Endodermal cell (in vitro differentiated cells): ENCODE measurements at regions not wholly inside any gene's neighbourhood (a gene's known extent, or its start where the extent isn't known, plus 50 kb on each side); places are given as distances from the start of the nearest gene placed in this dataset.
"Not testable (repeated sequence)": the region's sequence is repeated elsewhere in the genome, so short reads cannot be mapped to it uniquely, and the experiment has no call there.

Experiments used
- DNase-seq: peaks from one replicate; pipeline ENCODE4 v3.0.0-alpha.2; 2017
- H3K27ac ChIP-seq: 2 replicates; pipeline ENCODE4 v1.5.1; 2013; ENCODE audit warnings: mild to moderate bottlenecking, low read depth, low read length, moderate library complexity
- H3K27me3 ChIP-seq: 2 replicates; pipeline ENCODE4 v1.6.1; 2013; ENCODE audit warnings: mild to moderate bottlenecking, low read length, moderate library complexity; ENCODE audit not compliant: insufficient read depth, control insufficient read depth, poor library complexity, severe bottlenecking
- H3K36me3 ChIP-seq: 2 replicates; pipeline ENCODE4 v1.7.0; 2013; ENCODE audit warnings: mild to moderate bottlenecking, low read length, moderate library complexity; ENCODE audit not compliant: control insufficient read depth, insufficient read depth
- H3K4me1 ChIP-seq: one replicate; pipeline ENCODE4 v1.7.0; 2013; ENCODE audit warnings: low read length; ENCODE audit not compliant: control insufficient read depth, insufficient read depth
- H3K4me3 ChIP-seq: 2 replicates; pipeline ENCODE4 v1.5.1; 2013; ENCODE audit warnings: mild to moderate bottlenecking, low read length, moderate library complexity
- H3K9ac ChIP-seq: 2 replicates; pipeline ENCODE4 v1.6.1; 2013; ENCODE audit warnings: mild to moderate bottlenecking, low read length, moderate library complexity; ENCODE audit not compliant: poor library complexity, severe bottlenecking; ENCODE audit errors: extremely low read depth
- H3K9me3 ChIP-seq: 2 replicates; pipeline ENCODE4 v1.6.1; 2013; ENCODE audit warnings: mild to moderate bottlenecking, low read length, moderate library complexity; ENCODE audit not compliant: control insufficient read depth
- H3K27ac Mint-ChIP-seq: 2 replicates; pipeline ENCODE4 v1.8.0; 2020; ENCODE audit warnings: mixed read lengths
- H3K27me3 Mint-ChIP-seq: 2 replicates; pipeline ENCODE4 v1.8.0; 2021; ENCODE audit warnings: mild to moderate bottlenecking, mixed read lengths; ENCODE audit not compliant: insufficient read depth
- H3K36me3 Mint-ChIP-seq: 2 replicates; pipeline ENCODE4 v1.8.0; 2020; ENCODE audit warnings: low read depth, mixed read lengths
- H3K4me1 Mint-ChIP-seq: 2 replicates; pipeline ENCODE4 v1.8.0; 2020; ENCODE audit warnings: mixed read lengths
- H3K4me3 Mint-ChIP-seq: 2 replicates; pipeline ENCODE4 v1.8.0; 2020; ENCODE audit warnings: mild to moderate bottlenecking, moderate library complexity, mixed read lengths
- H3K9me3 Mint-ChIP-seq: 2 replicates; pipeline ENCODE4 v1.8.0; 2020; ENCODE audit warnings: mild to moderate bottlenecking, mixed read lengths
- WGBS, 2 experiments: methylation state at CpG; one replicate each; pipeline versions ENCODE4 v1.1.5 to v1.1.7; 2013; ENCODE audit warnings: missing lambda C conversion rate in 2 of 2, mixed read lengths in 1 of 2; ENCODE audit not compliant: insufficient coverage in 1 of 2, insufficient read length in 1 of 2; 5-methylcytosine and 5-hydroxymethylcytosine counted together
- TF ChIP-seq, protein P1 (sequence below): fragments of 200-600 bp; sonication (generic); conservative IDR thresholded peaks from 2 replicates; pipeline ENCODE4 v1.5.0; 2021; ENCODE audit warnings: antibody characterized with exemption, mild to moderate bottlenecking

DNA sequence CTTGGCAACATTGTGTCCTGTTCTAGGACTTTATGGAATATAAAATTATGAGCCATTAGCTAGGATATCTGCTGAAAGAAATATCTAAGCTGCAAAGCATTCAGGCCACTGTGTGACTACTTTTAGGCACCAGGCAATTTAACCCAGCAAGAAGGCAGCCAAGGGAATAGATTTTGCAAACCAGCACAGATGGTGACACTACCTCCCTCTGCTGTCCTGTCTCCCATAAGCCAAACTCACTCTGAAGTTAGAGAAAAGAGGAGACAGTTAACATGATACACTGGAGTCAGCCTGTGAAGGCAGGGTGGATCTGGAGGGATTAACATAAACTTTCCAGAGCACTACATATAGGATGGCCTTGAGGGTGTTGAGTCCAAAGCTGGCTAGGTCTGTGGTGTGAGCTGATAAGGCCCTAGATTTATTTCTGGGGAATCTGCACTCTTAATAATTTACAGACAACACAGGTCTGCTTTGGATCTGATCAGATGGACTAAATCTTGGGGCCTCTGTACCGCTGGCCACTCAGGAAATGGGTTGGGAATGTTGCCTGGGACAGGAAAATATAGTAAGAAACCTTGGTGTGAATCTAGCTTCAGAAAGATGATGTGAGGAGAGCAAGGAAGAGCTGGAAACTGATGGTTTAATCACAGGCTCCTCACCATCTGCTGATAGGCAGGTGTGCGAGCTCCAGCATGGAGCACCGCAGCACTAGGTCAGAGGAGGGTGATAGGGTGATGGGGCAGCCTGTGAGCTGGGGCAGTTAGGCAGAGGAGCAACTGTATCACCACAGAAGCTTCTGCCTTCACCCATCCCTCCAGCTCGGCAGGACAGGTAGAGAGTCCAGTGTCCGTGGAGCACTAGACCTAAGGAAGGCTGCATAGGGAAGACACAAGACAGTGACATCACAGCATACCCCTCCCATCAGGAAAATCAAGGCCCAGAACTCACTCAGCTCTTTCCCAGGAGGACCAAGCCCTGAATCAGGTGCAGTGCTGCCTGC, 229.9 kb upstream of the PRSS1 start:
- WGBS, 2 experiments: 83 to 100% methylated on average over 2 to 5 of the region's 5 CpGs
- no peaks in the 10 kb centered on the region for H3K27me3 ChIP-seq
- H3K4me3 ChIP-seq: no peak overlapping the region
- H3K9me3 ChIP-seq: no peaks in the 10 kb centered on the region
- Mint-ChIP-seq H3K27me3 (peaks cover 4% of the 10 kb centered on the region), H3K36me3 (no peaks in the 10 kb centered on the region), H3K27ac (no peak overlapping the region), H3K4me1 (peaks cover 1% of the 10 kb centered on the region), H3K4me3 (no peak overlapping the region), H3K9me3 (no peaks in the 10 kb centered on the region)
- no peak for DNase-seq
- H3K4me1 ChIP-seq: no peaks in the 10 kb centered on the region
- no peak overlapping the region for H3K9ac ChIP-seq
- H3K36me3 ChIP-seq: no peaks in the 10 kb centered on the region
- TF ChIP-seq, protein P1, sequence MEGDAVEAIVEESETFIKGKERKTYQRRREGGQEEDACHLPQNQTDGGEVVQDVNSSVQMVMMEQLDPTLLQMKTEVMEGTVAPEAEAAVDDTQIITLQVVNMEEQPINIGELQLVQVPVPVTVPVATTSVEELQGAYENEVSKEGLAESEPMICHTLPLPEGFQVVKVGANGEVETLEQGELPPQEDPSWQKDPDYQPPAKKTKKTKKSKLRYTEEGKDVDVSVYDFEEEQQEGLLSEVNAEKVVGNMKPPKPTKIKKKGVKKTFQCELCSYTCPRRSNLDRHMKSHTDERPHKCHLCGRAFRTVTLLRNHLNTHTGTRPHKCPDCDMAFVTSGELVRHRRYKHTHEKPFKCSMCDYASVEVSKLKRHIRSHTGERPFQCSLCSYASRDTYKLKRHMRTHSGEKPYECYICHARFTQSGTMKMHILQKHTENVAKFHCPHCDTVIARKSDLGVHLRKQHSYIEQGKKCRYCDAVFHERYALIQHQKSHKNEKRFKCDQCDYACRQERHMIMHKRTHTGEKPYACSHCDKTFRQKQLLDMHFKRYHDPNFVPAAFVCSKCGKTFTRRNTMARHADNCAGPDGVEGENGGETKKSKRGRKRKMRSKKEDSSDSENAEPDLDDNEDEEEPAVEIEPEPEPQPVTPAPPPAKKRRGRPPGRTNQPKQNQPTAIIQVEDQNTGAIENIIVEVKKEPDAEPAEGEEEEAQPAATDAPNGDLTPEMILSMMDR: peak; percentile 57
- H3K27ac ChIP-seq: no peak overlapping the region

DNA sequence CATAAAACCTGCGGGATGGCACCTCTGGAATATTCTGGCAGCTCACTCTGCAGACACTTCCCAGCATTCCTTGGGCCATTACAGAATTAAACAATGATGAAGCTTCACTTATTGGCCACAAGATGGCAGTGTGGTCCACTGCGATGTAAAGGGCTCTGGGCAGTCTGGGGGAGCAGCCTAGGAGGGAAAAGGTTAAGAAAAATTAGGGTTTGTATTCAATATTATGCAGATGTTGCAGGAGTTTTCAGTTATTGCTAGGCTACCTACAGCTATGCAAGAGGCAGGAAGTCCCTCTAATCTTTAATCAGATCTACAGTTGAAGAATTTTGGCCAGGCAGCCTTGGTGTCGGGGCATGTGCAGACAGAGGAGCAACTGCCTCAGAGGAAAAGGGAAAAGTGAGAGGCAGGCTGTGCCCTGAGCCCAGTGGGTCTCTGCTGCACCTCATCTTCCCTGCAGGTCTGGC, 233.2 kb upstream of the PRSS1 start:
- Mint-ChIP-seq H3K4me3 (no peak overlapping the region), H3K9me3 (no peaks in the 10 kb centered on the region), H3K27me3 (peaks cover 6% of the 10 kb centered on the region), H3K27ac (no peak overlapping the region), H3K36me3 (no peaks in the 10 kb centered on the region), H3K4me1 (peaks cover 1% of the 10 kb centered on the region)
- Histone ChIP-seq H3K9me3 (no peaks in the 10 kb centered on the region), H3K9ac (no peak overlapping the region), H3K27me3 (no peaks in the 10 kb centered on the region), H3K36me3 (no peaks in the 10 kb centered on the region), H3K4me3 (no peak overlapping the region), H3K4me1 (no peaks in the 10 kb centered on the region), H3K27ac (no peak overlapping the region)
- DNase-seq: peak; percentile 73
- TF ChIP-seq, protein P1: peak; percentile 93
- 22 to 35% methylated on average over 1 to 3 of the region's 3 CpGs for WGBS, 2 experiments

DNA sequence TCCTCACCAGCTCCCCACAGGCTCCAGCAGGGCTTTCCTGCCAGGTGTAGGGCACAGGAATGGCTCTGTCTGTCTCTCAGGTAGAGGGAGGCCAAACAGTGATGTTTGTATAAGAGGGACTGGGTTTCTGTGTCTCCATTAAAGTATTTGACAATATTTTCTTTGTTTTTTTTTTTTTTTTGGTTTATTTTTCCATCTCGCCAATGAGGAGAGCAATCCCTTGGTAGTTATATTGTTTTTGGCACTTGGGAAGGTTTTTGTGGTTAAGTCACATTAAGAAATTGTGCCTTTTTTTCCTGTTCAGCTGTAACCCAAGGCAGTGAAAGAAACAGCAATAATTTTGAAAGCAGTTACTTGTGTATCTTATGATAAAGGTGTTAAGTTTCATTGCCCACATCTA, 234.6 kb upstream of the PRSS1 start:
- not testable (repeated sequence) for H3K27ac Mint-ChIP-seq, H3K27ac ChIP-seq, H3K4me1 ChIP-seq, H3K36me3 Mint-ChIP-seq, H3K27me3 Mint-ChIP-seq, H3K9me3 Mint-ChIP-seq, H3K9me3 ChIP-seq, H3K36me3 ChIP-seq, H3K9ac ChIP-seq, DNase-seq, H3K27me3 ChIP-seq, H3K4me3 ChIP-seq, H3K4me1 Mint-ChIP-seq, H3K4me3 Mint-ChIP-seq
- WGBS, 2 experiments: 88% methylated on average over 1 of the region's 1 CpG; no CpG with 5 or more reads in 1 of the 2 experiments
